Hepatocyte (in vitro differentiated cells): ENCODE measurements at regions not wholly inside any gene's neighbourhood (a gene's known extent, or its start where the extent isn't known, plus 50 kb on each side); places are given as distances from the start of the nearest gene placed in this dataset.
A peak's percentile ranks its signal among the peaks of the same experiment; 100 is the strongest.

ENCODE experiments used
- DNase-seq: peaks from one replicate; pipeline ENCODE4 v3.0.0-alpha.2; 2016; ENCODE audit warnings: low spot score
- H2AFZ ChIP-seq: fragments of 200-600 bp; sonication (generic); 2 replicates; pipeline ENCODE4 v1.6.0; 2016; ENCODE audit warnings: antibody characterized with exemption, mild to moderate bottlenecking
- H3K27ac ChIP-seq: fragments of 200-600 bp; sonication (generic); 2 replicates; pipeline ENCODE4 v1.5.1; 2016; ENCODE audit warnings: mild to moderate bottlenecking
- H3K27me3 ChIP-seq: fragments of 200-600 bp; sonication (generic); 2 replicates; pipeline ENCODE4 v1.6.1; 2016
- H3K36me3 ChIP-seq: fragments of 200-600 bp; sonication (generic); replicated peaks from 2 replicates; pipeline ENCODE4 v1.5.1; 2016; ENCODE audit warnings: low read depth; ENCODE audit not compliant: insufficient read depth
- H3K4me1 ChIP-seq: fragments of 200-600 bp; sonication (generic); 2 replicates; pipeline ENCODE4 v1.5.1; 2016; ENCODE audit warnings: mild to moderate bottlenecking, moderate library complexity; ENCODE audit not compliant: insufficient read depth
- H3K4me2 ChIP-seq: fragments of 200-600 bp; sonication (generic); 2 replicates; pipeline ENCODE4 v1.6.0; 2016
- H3K4me3 ChIP-seq: fragments of 200-600 bp; sonication (generic); 2 replicates; pipeline ENCODE4 v1.5.1; 2016; ENCODE audit warnings: mild to moderate bottlenecking
- H3K79me2 ChIP-seq: fragments of 200-600 bp; sonication (generic); 2 replicates; pipeline ENCODE4 v1.6.0; 2017; ENCODE audit warnings: mild to moderate bottlenecking
- H3K9me2 ChIP-seq: fragments of 200-600 bp; sonication (generic); replicated peaks from 2 replicates; pipeline ENCODE4 v1.6.0; 2017; ENCODE audit warnings: mild to moderate bottlenecking; ENCODE audit not compliant: insufficient read depth
- H3K9me3 ChIP-seq: fragments of 200-600 bp; sonication (generic); 2 replicates; pipeline ENCODE4 v1.5.1; 2016; ENCODE audit warnings: low read depth, mild to moderate bottlenecking
- H4K20me1 ChIP-seq: fragments of 200-600 bp; sonication (generic); 2 replicates; pipeline ENCODE4 v1.6.0; 2016; ENCODE audit warnings: mild to moderate bottlenecking; ENCODE audit not compliant: insufficient read depth, poor library complexity, severe bottlenecking
- CTCF ChIP-seq: fragments of 200-600 bp; sonication (generic); IDR thresholded peaks from 2 replicates; pipeline ENCODE4 v1.5.1; 2016; ENCODE audit warnings: antibody characterized with exemption, mild to moderate bottlenecking; ENCODE audit not compliant: poor library complexity
- EZH2 ChIP-seq: fragments of 200-600 bp; sonication (generic); IDR thresholded peaks from 2 replicates; pipeline ENCODE4 v1.6.1; 2016; ENCODE audit warnings: antibody characterized with exemption, mild to moderate bottlenecking, borderline replicate concordance
- EZH2phosphoT487 ChIP-seq: fragments of 200-600 bp; sonication (generic); IDR thresholded peaks from one replicate; pipeline ENCODE4 v1.6.1; 2018; ENCODE audit warnings: antibody characterized with exemption, mild to moderate bottlenecking, low read depth, moderate library complexity; ENCODE audit not compliant: unreplicated experiment, severe bottlenecking
- WGBS: methylation state at CpG from one replicate; pipeline ENCODE4 v1.1.6; 2016; ENCODE audit warnings: low lambda C conversion rate; ENCODE audit errors: missing lambda C conversion rate; 5-methylcytosine and 5-hydroxymethylcytosine counted together

- Histone ChIP-seq H4K20me1 (no peaks in the 10 kb centered on the region), H3K36me3 (no peaks in the 10 kb centered on the region), H3K27me3 (no peaks in the 10 kb centered on the region), H3K9me2 (no peaks in the 10 kb centered on the region), H3K79me2 (no peaks in the 10 kb centered on the region), H2AFZ (no peak overlapping the region), H3K4me2 (no peak overlapping the region), H3K9me3 (no peaks in the 10 kb centered on the region), H3K4me1 (peaks cover 5% of the 10 kb centered on the region), H3K4me3 (no peak overlapping the region), H3K27ac (no peak overlapping the region)
- DNase-seq = no peak
- 90% methylated on average over 6 of the region's 6 CpGs for WGBS
- TF ChIP-seq EZH2 = no peak
- no peak for TF ChIP-seq CTCF
- no peak for TF ChIP-seq EZH2phosphoT487
These were observed 61.6 kb upstream of the KIAA1217 start for GRCh38 chr10:24147321-24147720.

GRCh38 chr10:24149640-24150039 is 59.3 kb upstream of the KIAA1217 start:
- Histone ChIP-seq H3K4me2 (no peak overlapping the region), H3K27me3 (no peaks in the 10 kb centered on the region), H3K9me3 (no peaks in the 10 kb centered on the region), H3K4me1 (peaks cover 5% of the 10 kb centered on the region), H3K79me2 (no peaks in the 10 kb centered on the region), H3K27ac (no peak overlapping the region), H3K36me3 (no peaks in the 10 kb centered on the region), H3K9me2 (no peaks in the 10 kb centered on the region), H3K4me3 (no peak overlapping the region), H4K20me1 (no peaks in the 10 kb centered on the region), H2AFZ (no peak overlapping the region)
- no peak for DNase-seq
- no peak for TF ChIP-seq CTCF
- TF ChIP-seq EZH2phosphoT487 = no peak
- TF ChIP-seq EZH2 = no peak
- 94% methylated on average over 2 of the region's 2 CpGs for WGBS

- H3K4me1 ChIP-seq = peaks cover 5% of the 10 kb centered on the region
- H3K27me3 ChIP-seq = no peaks in the 10 kb centered on the region
- no peaks in the 10 kb centered on the region for H3K9me2 ChIP-seq
- no peaks in the 10 kb centered on the region for H3K9me3 ChIP-seq
- no peak overlapping the region for H3K4me3 ChIP-seq
- H2AFZ ChIP-seq = no peak overlapping the region
- no peak overlapping the region for H3K27ac ChIP-seq
- H3K79me2 ChIP-seq = no peaks in the 10 kb centered on the region
- no peaks in the 10 kb centered on the region for H4K20me1 ChIP-seq
- WGBS = 87% methylated on average over 3 of the region's 3 CpGs
- TF ChIP-seq EZH2phosphoT487 = no peak
- TF ChIP-seq CTCF = no peak
- TF ChIP-seq EZH2 = no peak
- no peaks in the 10 kb centered on the region for H3K36me3 ChIP-seq
- no peak for DNase-seq
- H3K4me2 ChIP-seq = no peak overlapping the region
These were observed 58.1 kb upstream of the KIAA1217 start for GRCh38 chr10:24150853-24151252.

- Histone ChIP-seq H3K27me3 (no peaks in the 10 kb centered on the region), H3K9me3 (no peaks in the 10 kb centered on the region), H3K4me3 (no peak overlapping the region), H3K4me2 (peak overlapping the region; percentile 32), H3K4me1 (peaks cover 5% of the 10 kb centered on the region), H4K20me1 (no peaks in the 10 kb centered on the region), H3K36me3 (no peaks in the 10 kb centered on the region), H2AFZ (no peak overlapping the region), H3K79me2 (no peaks in the 10 kb centered on the region), H3K9me2 (no peaks in the 10 kb centered on the region), H3K27ac (no peak overlapping the region)
- 56% methylated on average over 2 of the region's 2 CpGs for WGBS
- no peak for DNase-seq
- TF ChIP-seq EZH2phosphoT487 = no peak
- TF ChIP-seq EZH2 = no peak
- no peak for TF ChIP-seq CTCF
These were observed 56.7 kb upstream of the KIAA1217 start for GRCh38 chr10:24152270-24152669.
